Fibroblast of lung (primary cell): ENCODE measurements at regions not wholly inside any gene's neighbourhood (a gene's known extent, or its start where the extent isn't known, plus 50 kb on each side); places are given as distances from the start of the nearest gene placed in this dataset.

Experiments used
- CTCF ChIP-seq, 2 donors: IDR thresholded peaks in 1 of 2; conservative IDR thresholded peaks in 1 of 2; 1 replicate in 1 of 2; 2 replicates in 1 of 2; pipeline ENCODE4 v1.5.1; 2011 to 2012; ENCODE audit warnings: low read length in 2 of 2, control low read depth in 1 of 2, inconsistent platforms in 1 of 2, low read depth in 1 of 2, mild to moderate bottlenecking in 1 of 2
- EZH2 ChIP-seq: IDR thresholded peaks from 2 replicates; pipeline ENCODE4 v1.5.1; 2012; ENCODE audit warnings: low read length, control low read depth, mild to moderate bottlenecking; ENCODE audit errors: missing control alignments

DNA sequence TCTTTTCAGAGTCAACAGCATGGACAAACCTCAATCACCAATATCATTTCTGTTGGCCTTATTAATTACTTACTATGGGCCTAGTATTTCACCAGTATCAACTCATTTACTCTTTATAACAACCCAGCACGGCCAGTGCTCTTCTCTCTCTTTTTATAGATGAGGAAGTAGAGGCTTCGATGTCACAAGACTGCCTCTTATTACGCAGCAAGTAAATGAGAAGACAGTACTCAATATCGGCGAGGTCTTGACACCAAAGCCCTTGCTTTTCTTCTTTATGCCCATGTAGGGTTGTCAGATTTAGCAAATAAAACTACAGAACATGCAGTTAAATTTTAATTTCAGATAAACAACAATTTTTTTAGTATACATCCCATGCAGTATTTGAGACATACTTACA is 99.0 kb upstream of the KCNMB2 start:
- no peak for TF ChIP-seq EZH2
- no peak for TF ChIP-seq CTCF (conservative IDR thresholded peaks at IDR 0.05 in 1 of 2, IDR thresholded peaks at IDR 0.05 in 1 of 2; ENCODE audit: low read depth in 1 of 2, low read length in 2 of 2)
